H7 (cell line): ENCODE measurements at regions not wholly inside any gene's neighbourhood (a gene's known extent, or its start where the extent isn't known, plus 50 kb on each side); places are given as distances from the start of the nearest gene placed in this dataset.
"Not testable (repeated sequence)": the region's sequence is repeated elsewhere in the genome, so short reads cannot be mapped to it uniquely, and the experiment has no call there.

Experiments
- DNase-seq: peaks from one replicate; pipeline ENCODE4 v3.0.0; 2012
- H3K27me3 ChIP-seq: 2 replicates; pipeline ENCODE4 v1.6.0; 2011; ENCODE audit warnings: mild to moderate bottlenecking, low read length; ENCODE audit not compliant: control insufficient read depth, insufficient read depth
- H3K36me3 ChIP-seq: replicated peaks from 2 replicates; pipeline ENCODE4 v1.5.1; 2011; ENCODE audit warnings: low read length; ENCODE audit not compliant: control insufficient read depth, insufficient read depth
- H3K4me3 ChIP-seq: 2 replicates; pipeline ENCODE4 v1.5.1; 2011; ENCODE audit warnings: low read depth, mild to moderate bottlenecking, control low read depth, low read length, moderate library complexity; ENCODE audit not compliant: insufficient read depth

- Histone ChIP-seq H3K4me3 (no peak overlapping the region), H3K27me3 (no peaks in the 10 kb centered on the region), H3K36me3 (no peaks in the 10 kb centered on the region)
- DNase-seq, result peak; percentile 23
Observed at GRCh38 chr2:53234548-53234903, 533.1 kb upstream of the CHAC2 start.

GRCh38 chr2:53233759-53234547, 533.7 kb upstream of the CHAC2 start:
- Histone ChIP-seq H3K4me3 (no peak overlapping the region), H3K36me3 (no peaks in the 10 kb centered on the region), H3K27me3 (no peaks in the 10 kb centered on the region)
- DNase-seq, result no peak

- Histone ChIP-seq H3K4me3 (no peak overlapping the region), H3K36me3 (no peaks in the 10 kb centered on the region), H3K27me3 (no peaks in the 10 kb centered on the region)
- DNase-seq, result no peak
Observed at GRCh38 chr2:53231908-53232307, 535.7 kb upstream of the CHAC2 start.

DNA sequence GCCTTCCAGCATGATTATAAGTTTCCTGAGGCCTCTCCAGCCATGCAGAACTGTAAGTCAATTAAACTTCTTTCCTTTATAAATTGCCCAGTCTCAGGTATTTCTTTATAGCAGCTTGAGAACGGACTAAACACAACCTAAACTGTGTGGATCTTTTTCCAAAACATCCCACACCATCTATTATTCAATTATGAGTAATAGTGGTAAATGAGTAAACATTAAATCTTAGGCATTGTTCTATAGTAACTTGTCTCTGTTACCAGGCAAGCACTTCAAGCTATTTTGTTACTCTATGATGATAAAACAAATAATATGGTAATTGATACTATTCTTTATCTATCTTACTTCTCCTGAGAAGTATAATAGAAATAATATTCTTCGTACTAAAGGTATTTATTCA, 536.9 kb upstream of the CHAC2 start:
- no peaks in the 10 kb centered on the region for H3K27me3 ChIP-seq
- no peak for DNase-seq

GRCh38 chr2:53227535-53227934, 540.1 kb upstream of the CHAC2 start:
- Histone ChIP-seq H3K36me3 (no peaks in the 10 kb centered on the region), H3K4me3 (no peak overlapping the region), H3K27me3 (no peaks in the 10 kb centered on the region)
- DNase-seq, result no peak

More for the DNA sequence above, 536.9 kb upstream of the CHAC2 start:
- no peak overlapping the region for H3K4me3 ChIP-seq
- no peaks in the 10 kb centered on the region for H3K36me3 ChIP-seq

- no peak for DNase-seq
- Histone ChIP-seq H3K27me3 (no peaks in the 10 kb centered on the region), H3K36me3 (no peaks in the 10 kb centered on the region), H3K4me3 (no peak overlapping the region)
Observed at GRCh38 chr2:53220969-53221368, 546.6 kb upstream of the CHAC2 start.

DNA sequence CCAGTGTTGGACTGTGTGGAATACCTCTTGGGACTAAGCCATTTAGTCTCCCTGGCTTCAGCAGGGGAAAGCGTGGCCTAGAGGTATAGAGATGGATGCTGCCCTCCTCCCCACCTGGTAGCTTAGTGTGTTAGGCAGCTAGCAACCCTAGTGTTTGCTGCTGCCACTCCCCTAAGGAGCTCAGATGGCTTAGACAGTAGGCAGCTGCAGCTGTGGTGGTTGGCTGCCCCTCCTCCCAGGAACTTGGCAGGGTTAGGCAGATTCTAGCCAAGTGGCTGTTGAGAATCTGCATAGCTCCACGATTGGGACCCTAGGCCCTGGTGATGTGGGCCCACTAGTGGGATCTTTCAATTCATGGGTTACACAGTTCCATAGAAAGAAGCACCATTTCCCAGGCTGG, 550.4 kb upstream of the CHAC2 start:
- H3K4me3 ChIP-seq, result no peak overlapping the region
- H3K27me3 ChIP-seq, result no peaks in the 10 kb centered on the region
- no peaks in the 10 kb centered on the region for H3K36me3 ChIP-seq
- no peak for DNase-seq

DNA sequence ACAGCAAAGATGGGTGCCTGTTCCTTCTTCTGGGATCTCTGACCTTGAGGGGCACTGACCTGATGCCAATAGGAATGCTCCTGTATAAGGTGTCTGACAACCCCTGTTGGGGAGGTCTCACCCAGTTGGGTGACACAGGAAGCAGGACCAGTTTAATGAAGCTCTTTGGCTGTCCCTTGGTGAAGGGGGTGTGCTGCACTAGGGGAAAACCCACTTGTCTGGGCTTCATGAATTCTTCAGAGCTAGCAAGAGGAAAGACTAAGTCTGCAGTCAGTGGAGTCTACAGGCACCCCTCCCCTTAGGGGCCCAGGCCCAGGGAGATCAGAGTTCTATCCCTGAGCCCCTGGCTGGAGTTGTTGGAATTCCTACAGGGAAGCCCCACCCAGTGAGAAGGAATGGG, 550.8 kb upstream of the CHAC2 start:
- no peak for DNase-seq
- Histone ChIP-seq H3K4me3 (no peak overlapping the region), H3K36me3 (no peaks in the 10 kb centered on the region), H3K27me3 (no peaks in the 10 kb centered on the region)

GRCh38 chr2:53212576-53212975, 555.0 kb upstream of the CHAC2 start:
- Histone ChIP-seq H3K27me3 (no peaks in the 10 kb centered on the region), H3K4me3 (no peak overlapping the region), H3K36me3 (no peaks in the 10 kb centered on the region)
- no peak for DNase-seq

DNA sequence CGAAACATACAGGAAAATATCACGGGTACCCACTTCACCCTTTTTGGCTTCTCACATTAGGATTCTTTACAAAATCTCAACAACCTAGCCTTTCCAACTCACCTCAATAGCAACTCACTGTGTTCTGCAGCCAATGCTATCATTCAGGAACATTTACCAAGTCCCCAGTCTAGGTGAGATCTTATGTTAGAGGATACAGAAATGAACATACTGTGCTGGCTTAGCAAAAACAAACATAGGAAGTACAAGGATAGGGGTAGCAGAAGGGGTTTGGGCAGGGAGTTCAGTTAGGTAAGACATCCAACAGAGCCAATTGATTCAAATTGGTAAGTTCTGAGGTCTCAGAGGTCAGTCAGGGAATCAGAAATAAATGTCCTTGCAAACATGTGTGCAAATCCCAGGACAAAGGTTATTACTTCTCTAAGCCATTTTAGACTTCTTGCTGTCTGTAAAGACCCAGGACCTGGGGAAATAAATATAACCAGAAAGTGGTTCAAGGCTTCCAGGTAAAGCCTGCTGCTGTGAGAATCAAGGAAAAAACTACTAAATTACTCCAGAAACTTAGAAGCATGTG, 556.3 kb upstream of the CHAC2 start:
- Histone ChIP-seq H3K27me3 (no peaks in the 10 kb centered on the region), H3K36me3 (no peaks in the 10 kb centered on the region), H3K4me3 (no peak overlapping the region)
- no peak for DNase-seq

GRCh38 chr2:53210538-53210937, 557.1 kb upstream of the CHAC2 start:
- Histone ChIP-seq H3K27me3 (no peaks in the 10 kb centered on the region), H3K4me3 (no peak overlapping the region), H3K36me3 (no peaks in the 10 kb centered on the region)
- no peak for DNase-seq

GRCh38 chr2:53209679-53210458, 557.7 kb upstream of the CHAC2 start:
- no peak overlapping the region for H3K4me3 ChIP-seq
- DNase-seq, result no peak
- no peaks in the 10 kb centered on the region for H3K27me3 ChIP-seq
- H3K36me3 ChIP-seq, result no peaks in the 10 kb centered on the region

DNA sequence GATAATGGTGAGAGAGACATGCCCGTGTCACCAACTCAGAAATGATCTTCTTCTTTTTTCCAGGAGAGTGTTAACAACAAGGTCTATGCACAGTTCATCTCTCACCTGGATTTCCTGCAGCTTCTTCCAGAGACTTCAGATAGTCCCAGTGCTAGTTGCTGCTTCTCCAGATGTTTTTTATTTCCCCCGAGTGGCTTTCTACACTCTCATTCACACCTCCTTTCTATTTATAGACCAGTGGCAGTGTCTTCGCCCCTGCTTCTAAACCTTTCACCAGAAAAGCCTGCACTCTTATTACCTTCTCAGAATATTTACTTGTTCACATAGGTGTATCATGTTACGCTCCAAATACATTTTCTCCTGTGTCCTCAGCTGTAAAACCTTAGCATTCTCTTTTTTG, 558.8 kb upstream of the CHAC2 start:
- no peaks in the 10 kb centered on the region for H3K27me3 ChIP-seq
- no peak overlapping the region for H3K4me3 ChIP-seq
- H3K36me3 ChIP-seq, result no peaks in the 10 kb centered on the region
- no peak for DNase-seq

DNA sequence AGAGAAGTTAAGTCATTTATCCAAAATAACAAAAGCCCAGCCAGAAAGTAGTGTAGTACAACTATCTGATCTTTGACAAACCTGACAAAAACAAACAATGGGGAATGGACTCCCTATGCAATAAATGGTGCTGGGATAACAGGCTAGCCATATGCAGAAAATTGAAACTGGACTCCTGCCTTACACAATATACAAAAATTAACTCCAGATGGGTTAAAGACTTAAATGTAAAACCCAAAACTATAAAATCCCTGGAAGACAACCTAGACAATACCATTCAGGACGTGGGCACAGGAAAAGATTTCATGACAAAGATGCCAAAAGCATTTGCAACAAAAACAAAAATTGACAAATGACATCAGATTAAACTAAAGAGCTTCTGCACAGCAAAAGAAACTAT, 561.4 kb upstream of the CHAC2 start:
- not testable (repeated sequence) for H3K27me3 ChIP-seq, DNase-seq, H3K4me3 ChIP-seq, H3K36me3 ChIP-seq

- Histone ChIP-seq H3K4me3 (no peak overlapping the region), H3K27me3 (no peaks in the 10 kb centered on the region), H3K36me3 (no peaks in the 10 kb centered on the region)
- DNase-seq, result no peak
Observed at GRCh38 chr2:53202063-53202462, 565.5 kb upstream of the CHAC2 start.
